HG03521 (cell line): ENCODE measurements at regions not wholly inside any gene's neighbourhood (a gene's known extent, or its start where the extent isn't known, plus 50 kb on each side); places are given as distances from the start of the nearest gene placed in this dataset.

Experiments used
- ATAC-seq: cut with Tn5 transposase; IDR thresholded peaks from one replicate; pipeline ENCODE4 v1.9.1; 2021; ENCODE audit warnings: mild to moderate bottlenecking, moderate library complexity; ENCODE audit not compliant: unreplicated experiment

- ATAC-seq: no peak
Measured at GRCh38 chr13:46948338-46948737, 51.5 kb upstream of the HTR2A start.

GRCh38 chr13:46947425-46948191 lies 50.8 kb upstream of the HTR2A start:
- no peak for ATAC-seq
